ENCODE measurements at regions not wholly inside any gene's neighbourhood (a gene's known extent, or its start where the extent isn't known, plus 50 kb on each side); places are given as distances from the start of the nearest gene placed in this dataset.

DNA sequence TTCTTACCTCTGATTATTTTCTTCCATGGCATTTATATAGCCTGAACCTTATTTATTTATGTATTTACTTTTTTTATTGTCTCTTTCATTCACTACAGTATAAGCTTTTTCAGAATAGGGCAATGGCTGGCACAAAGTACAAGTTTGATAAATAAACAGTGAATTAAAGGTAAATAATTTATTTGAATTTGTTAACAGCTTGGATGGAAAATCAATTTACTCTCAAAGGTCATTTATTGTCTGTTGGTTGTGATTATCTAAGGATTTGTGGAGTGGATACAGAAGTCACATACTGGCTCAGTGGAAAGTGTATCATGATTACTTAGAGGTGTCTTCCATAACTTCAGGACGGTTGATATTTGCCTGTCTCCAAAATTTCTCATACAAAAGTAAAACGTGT is 2472.9 kb downstream of the PCDH7 start:
- FAIRE-seq (no peak), DNase-seq (ENCODE audit: insufficient read length) (no peak)
- TF ChIP-seq POLR2A (IDR thresholded peaks at IDR 0.05; ENCODE audit: low read depth, low read length) (no peak), TAF1 (IDR thresholded peaks at IDR 0.05; ENCODE audit: borderline replicate concordance, low read depth, low read length) (no peak), POLR2AphosphoS5 (IDR thresholded peaks at IDR 0.05; ENCODE audit: low read depth, low read length) (no peak)

DNA sequence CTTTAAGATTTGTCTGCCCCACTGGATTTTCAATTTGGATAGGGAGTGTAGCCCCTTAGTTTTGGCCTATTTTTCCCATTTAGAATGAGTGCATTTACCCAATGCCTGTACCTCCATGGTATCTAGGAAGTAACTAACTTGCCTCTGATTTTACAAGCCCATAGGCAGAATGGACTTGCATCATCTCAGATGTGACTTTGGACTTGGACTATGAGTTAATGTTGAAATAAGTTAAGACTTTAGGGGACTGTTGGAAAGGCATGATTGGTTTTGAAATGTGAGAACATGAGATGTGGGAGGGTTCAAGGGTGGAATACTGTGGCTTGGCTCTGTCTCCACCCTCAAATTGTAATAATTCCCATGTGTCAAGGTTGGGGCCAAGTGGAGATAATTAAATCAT is 2480.2 kb downstream of the PCDH7 start:
- no peak for DNase-seq (ENCODE audit: insufficient read length)
- TF ChIP-seq POLR2AphosphoS5 (IDR thresholded peaks at IDR 0.05; ENCODE audit: low read depth, low read length) (no peak), POLR2A (IDR thresholded peaks at IDR 0.05; ENCODE audit: low read depth, low read length) (no peak), TAF1 (IDR thresholded peaks at IDR 0.05; ENCODE audit: borderline replicate concordance, low read depth, low read length) (no peak)
- no peak for FAIRE-seq

DNA sequence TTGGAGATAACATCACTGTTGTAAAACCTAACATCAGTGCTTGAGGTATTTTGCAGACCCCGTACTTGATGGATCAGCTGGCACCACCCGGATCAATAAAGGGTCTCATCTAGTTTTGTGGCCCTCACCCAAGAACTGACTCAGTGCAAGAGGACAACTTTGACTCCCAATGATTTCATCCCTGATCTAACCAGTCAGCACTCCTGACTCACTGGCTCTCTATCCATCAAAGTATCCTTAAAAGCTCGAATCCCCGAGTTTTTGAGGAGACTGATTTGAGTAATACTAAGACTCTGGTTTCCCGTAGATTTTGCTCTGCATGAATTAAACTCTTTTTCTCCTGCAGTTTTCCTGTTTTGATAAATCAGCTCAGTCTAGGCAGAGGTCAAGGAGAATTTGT is 2498.1 kb downstream of the PCDH7 start:
- DNase-seq (ENCODE audit: insufficient read length) (no peak), FAIRE-seq (no peak)
- no peak for TF ChIP-seq POLR2AphosphoS5 (IDR thresholded peaks at IDR 0.05; ENCODE audit: low read depth, low read length)
- no peak for TF ChIP-seq TAF1 (IDR thresholded peaks at IDR 0.05; ENCODE audit: borderline replicate concordance, low read depth, low read length)
- TF ChIP-seq POLR2A (IDR thresholded peaks at IDR 0.05; ENCODE audit: low read depth, low read length), result no peak

DNA sequence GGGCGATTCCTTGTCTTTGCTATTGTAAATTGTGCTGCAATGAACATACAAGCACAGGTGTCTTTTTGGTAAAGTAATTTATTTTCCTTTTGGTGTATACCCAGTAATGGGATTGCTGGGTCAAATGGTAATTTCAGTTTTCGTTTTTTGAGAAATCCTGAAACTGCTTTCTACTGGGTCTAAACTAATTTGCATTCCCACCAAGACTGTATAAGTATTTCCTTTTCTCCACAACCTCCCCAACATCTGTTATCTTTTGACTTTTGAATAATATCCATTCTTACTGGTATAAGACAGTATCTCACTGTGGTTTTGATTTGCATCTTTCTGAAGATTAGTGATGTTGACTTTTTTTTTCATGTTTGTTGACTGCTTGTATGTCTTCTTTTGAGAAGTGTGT is 2506.0 kb downstream of the PCDH7 start:
- FAIRE-seq, result no peak
- no peak for DNase-seq (ENCODE audit: insufficient read length)
- no peak for TF ChIP-seq POLR2A (IDR thresholded peaks at IDR 0.05; ENCODE audit: low read depth, low read length)
- no peak for TF ChIP-seq TAF1 (IDR thresholded peaks at IDR 0.05; ENCODE audit: borderline replicate concordance, low read depth, low read length)
- TF ChIP-seq POLR2AphosphoS5 (IDR thresholded peaks at IDR 0.05; ENCODE audit: low read depth, low read length), result no peak

DNA sequence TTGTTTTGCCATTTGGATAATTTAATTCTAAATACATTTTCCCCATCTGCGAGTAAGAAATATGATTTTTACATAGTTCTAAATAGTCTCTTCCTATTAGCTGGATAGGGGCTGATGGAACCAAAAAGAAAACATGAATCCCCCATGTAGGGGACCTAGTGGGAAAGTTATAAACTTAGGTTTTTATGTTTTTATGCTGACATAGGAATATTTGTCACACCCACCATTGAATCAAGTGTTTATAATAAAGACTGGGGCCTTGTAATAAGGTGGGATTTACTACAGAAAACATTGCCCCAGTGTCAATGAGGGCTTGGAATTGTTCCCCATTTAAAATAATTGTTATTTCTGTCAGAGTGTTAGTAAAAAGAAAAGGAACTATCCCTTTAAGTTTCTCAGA is 2506.6 kb downstream of the PCDH7 start:
- TF ChIP-seq POLR2AphosphoS5 (IDR thresholded peaks at IDR 0.05; ENCODE audit: low read depth, low read length) (no peak), TAF1 (IDR thresholded peaks at IDR 0.05; ENCODE audit: borderline replicate concordance, low read depth, low read length) (no peak), POLR2A (IDR thresholded peaks at IDR 0.05; ENCODE audit: low read depth, low read length) (no peak)
- DNase-seq (ENCODE audit: insufficient read length) (no peak), FAIRE-seq (no peak)

DNA sequence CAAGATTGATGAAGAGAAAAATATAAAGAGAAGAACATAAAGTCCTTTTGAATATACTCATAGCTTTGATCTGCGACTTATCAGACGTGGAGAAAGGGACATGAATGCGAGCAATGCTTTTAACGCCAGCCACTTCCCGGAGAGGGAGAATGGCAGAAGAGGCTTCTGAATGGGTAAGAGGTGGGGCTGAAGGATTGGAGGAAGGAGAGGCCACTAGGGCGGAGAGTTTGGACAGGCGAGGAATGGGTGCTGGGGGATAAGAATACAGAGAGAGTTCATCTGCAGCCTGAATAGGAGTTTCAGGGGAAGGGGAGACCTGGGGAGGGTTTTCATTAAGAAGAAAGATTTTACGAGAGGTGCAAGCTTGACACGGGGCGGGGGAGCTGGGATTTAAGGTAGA is 2534.9 kb downstream of the PCDH7 start:
- no peak for DNase-seq (ENCODE audit: insufficient read length)
- TF ChIP-seq POLR2AphosphoS5 (IDR thresholded peaks at IDR 0.05; ENCODE audit: low read depth, low read length) (no peak), TAF1 (IDR thresholded peaks at IDR 0.05; ENCODE audit: borderline replicate concordance, low read depth, low read length) (no peak), POLR2A (IDR thresholded peaks at IDR 0.05; ENCODE audit: low read depth, low read length) (no peak)
- FAIRE-seq, result no peak

DNA sequence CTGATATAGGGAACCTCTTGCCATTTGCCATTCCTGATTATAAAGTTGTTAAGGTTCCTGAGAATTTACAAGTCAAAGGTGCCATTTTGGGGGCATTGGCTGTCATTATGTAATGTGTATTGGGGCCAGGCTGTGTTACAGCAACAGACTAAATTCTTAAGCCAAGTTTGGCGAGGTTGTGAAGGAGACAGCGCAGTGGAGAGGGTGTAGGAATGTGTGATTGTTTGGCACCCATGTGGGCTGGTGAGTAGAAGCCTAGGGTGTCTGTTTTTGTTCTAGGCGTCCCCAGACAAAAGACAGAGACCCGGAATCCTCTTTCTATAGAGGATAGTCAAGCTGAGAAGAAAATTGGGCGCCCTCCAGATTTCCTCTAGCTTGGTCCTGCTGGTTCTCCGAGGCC is 2535.3 kb downstream of the PCDH7 start:
- TF ChIP-seq POLR2AphosphoS5 (IDR thresholded peaks at IDR 0.05; ENCODE audit: low read depth, low read length) (no peak), TAF1 (IDR thresholded peaks at IDR 0.05; ENCODE audit: borderline replicate concordance, low read depth, low read length) (no peak), POLR2A (IDR thresholded peaks at IDR 0.05; ENCODE audit: low read depth, low read length) (no peak)
- no peak for DNase-seq (ENCODE audit: insufficient read length)
- no peak for FAIRE-seq

DNA sequence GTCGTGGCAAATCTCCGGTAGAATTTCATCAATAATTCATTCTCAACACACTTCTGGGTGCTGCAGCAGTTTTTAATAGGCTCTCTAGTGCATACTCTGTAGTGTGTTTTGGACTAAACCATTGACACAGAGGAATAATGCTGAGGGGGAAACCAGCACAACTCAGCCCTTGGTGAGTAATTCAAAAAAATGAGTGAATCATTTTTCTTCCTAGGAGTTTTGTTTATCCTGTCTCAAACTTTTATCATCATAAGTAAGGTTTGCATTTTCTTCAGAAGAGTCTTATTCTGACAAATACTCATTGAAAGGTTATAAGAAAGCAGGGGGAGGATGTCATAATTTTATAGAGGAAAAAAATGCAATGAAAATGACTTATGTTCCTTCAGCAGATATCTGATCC is 2542.7 kb downstream of the PCDH7 start:
- no peak for FAIRE-seq
- TF ChIP-seq TAF1 (IDR thresholded peaks at IDR 0.05; ENCODE audit: borderline replicate concordance, low read depth, low read length) (no peak), POLR2AphosphoS5 (IDR thresholded peaks at IDR 0.05; ENCODE audit: low read depth, low read length) (no peak), POLR2A (IDR thresholded peaks at IDR 0.05; ENCODE audit: low read depth, low read length) (no peak)
- no peak for DNase-seq (ENCODE audit: insufficient read length)

DNA sequence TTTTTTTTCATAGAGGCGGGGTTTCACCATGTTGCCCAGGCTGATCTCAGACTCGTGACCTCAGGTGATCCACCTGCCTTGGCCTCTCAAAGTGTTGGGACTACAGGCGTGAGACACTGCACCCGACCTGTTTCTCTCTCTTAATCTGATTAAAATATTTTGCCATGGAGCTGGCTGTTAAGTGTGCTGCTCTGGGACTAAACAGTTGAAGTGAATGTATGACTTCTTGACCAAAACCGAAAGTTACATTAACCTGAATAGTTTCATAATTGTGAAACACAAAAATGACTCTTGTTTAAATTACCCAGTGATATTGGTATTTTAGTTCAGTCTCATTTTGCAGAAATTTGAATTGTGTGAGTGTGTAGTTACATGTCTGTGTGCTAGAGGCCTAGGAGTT is 2548.6 kb downstream of the PCDH7 start:
- DNase-seq (ENCODE audit: insufficient read length) (no peak), FAIRE-seq (no peak)
- TF ChIP-seq TAF1 (IDR thresholded peaks at IDR 0.05; ENCODE audit: borderline replicate concordance, low read depth, low read length) (no peak), POLR2A (IDR thresholded peaks at IDR 0.05; ENCODE audit: low read depth, low read length) (no peak), POLR2AphosphoS5 (IDR thresholded peaks at IDR 0.05; ENCODE audit: low read depth, low read length) (no peak)

DNA sequence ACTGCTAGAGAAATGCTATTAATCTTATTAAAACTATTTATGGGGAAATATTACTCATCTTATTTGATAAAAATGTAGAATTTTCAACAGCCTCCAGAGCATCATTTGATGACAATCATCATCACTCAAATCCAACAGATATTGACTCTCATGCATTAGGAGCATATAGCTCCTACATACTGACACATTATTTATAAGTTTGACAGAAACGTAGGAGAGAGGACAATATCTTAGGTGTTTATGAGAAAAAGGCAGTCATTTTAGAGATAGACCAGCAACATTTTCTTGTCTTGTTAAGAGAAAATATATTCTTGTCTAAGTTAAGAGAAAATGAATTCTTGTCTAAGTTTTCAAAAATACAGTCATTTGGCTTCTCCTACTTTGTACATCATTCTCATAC is 2550.2 kb downstream of the PCDH7 start:
- no peak for TF ChIP-seq TAF1 (IDR thresholded peaks at IDR 0.05; ENCODE audit: borderline replicate concordance, low read depth, low read length)
- TF ChIP-seq POLR2A (IDR thresholded peaks at IDR 0.05; ENCODE audit: low read depth, low read length), result no peak
- TF ChIP-seq POLR2AphosphoS5 (IDR thresholded peaks at IDR 0.05; ENCODE audit: low read depth, low read length), result no peak
- no peak for FAIRE-seq
- DNase-seq (ENCODE audit: insufficient read length), result no peak

DNA sequence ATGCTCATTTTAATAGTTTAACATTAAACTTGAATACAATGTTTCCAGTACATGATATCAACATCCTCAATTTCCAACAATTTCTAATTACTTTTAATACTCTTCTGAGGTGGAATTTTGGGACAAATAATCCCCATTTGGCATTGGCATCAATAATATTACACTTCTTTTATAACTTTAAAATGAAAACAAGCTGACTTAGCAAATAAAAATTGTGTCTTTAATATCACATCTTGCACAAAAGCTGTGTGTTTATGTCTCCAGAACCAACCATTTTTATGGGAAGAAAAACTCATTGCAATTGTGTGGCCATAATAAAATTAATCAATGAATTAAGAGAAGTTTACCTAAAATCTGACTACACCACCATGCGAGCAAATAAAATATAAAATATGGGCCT is 2552.6 kb downstream of the PCDH7 start:
- FAIRE-seq (no peak), DNase-seq (ENCODE audit: insufficient read length) (no peak)
- TF ChIP-seq POLR2A (IDR thresholded peaks at IDR 0.05; ENCODE audit: low read depth, low read length), result no peak
- no peak for TF ChIP-seq TAF1 (IDR thresholded peaks at IDR 0.05; ENCODE audit: borderline replicate concordance, low read depth, low read length)
- no peak for TF ChIP-seq POLR2AphosphoS5 (IDR thresholded peaks at IDR 0.05; ENCODE audit: low read depth, low read length)

DNA sequence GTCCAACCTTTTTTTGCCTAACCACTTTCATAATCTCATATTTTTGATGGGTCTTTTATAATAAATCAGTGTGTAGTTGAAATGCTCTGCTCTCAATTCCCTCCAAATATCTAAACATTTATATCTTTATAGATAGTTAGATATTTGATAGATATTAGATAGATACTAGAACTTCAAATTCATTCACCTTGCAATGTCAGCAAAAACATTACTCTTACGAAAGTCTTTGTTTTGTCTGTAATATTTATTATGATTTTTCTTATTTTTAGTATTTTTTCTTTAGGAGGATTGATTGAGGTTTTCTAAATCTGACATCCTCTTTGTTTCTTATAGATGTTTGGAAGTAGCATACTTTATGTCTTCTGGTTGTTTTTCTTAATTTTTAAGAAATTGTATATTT is 2563.6 kb downstream of the PCDH7 start:
- TF ChIP-seq POLR2AphosphoS5 (IDR thresholded peaks at IDR 0.05; ENCODE audit: low read depth, low read length) (no peak), POLR2A (IDR thresholded peaks at IDR 0.05; ENCODE audit: low read depth, low read length) (no peak)
- DNase-seq (ENCODE audit: insufficient read length), result no peak
- no peak for FAIRE-seq

DNA sequence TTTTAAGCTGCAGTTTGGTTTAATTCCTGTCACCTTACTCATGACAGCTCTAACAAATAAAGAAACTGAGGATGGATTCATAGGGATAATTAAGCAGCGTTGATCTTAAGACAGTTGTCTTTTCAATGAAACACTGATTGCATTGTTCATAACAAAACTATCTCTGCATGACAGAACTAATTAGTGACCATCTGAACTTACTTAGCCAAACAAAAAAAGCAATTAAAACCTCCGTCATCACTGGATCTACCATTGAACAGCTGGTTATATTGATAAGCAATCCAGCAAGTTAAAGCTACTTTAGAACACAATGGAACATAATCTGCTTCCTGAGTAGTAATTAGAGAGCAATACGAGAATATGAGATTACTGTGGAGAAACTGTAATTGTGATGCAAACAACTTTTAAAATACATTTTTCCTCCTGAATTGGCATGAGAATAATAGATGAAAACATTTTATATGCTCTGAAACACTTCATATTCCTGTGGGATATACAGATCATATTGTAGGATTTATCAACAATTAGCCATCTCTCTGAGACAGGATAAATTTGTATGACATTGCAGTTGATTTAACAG is 2576.8 kb downstream of the PCDH7 start:
- FAIRE-seq (no peak), DNase-seq (ENCODE audit: insufficient read length) (no peak)
- TF ChIP-seq POLR2A (IDR thresholded peaks at IDR 0.05; ENCODE audit: low read depth, low read length), result no peak
